Adrenal gland (tissue), 5 donors: ENCODE measurements at regions not wholly inside any gene's neighbourhood (a gene's known extent, or its start where the extent isn't known, plus 50 kb on each side); places are given as distances from the start of the nearest gene placed in this dataset.

Experiments
- CTCF ChIP-seq, 6 experiments: fragments of 450-650 bp in 4 of 6; fragments of 200-600 bp in 2 of 6; sonication (generic) in 1 of 6; IDR thresholded peaks; 1 replicate in 5 of 6; 2 replicates in 1 of 6; pipeline versions ENCODE4 v1.5.1 to v1.8.0; 2016 to 2021; ENCODE audit warnings: antibody characterized with exemption in 6 of 6, mild to moderate bottlenecking in 2 of 6, moderate library complexity in 1 of 6
- POLR2A ChIP-seq, 2 donors: fragments of 450-650 bp; IDR thresholded peaks; one replicate each; pipeline ENCODE4 v1.6.1; 2017; ENCODE audit warnings: antibody characterized with exemption in 2 of 2, mild to moderate bottlenecking in 2 of 2, moderate library complexity in 1 of 2
- donor health status: DM: no; HTN: no; CAD: no.

GRCh38 chr3:107953722-107954121 is 137.1 kb downstream of the CD47 start:
- TF ChIP-seq CTCF (IDR thresholded peaks at IDR 0.05) (no peak), POLR2A (IDR thresholded peaks at IDR 0.05) (no peak)
